PC-3 (cell line): ENCODE measurements at regions not wholly inside any gene's neighbourhood (a gene's known extent, or its start where the extent isn't known, plus 50 kb on each side); places are given as distances from the start of the nearest gene placed in this dataset.
"Not testable (repeated sequence)": the region's sequence is repeated elsewhere in the genome, so short reads cannot be mapped to it uniquely, and the experiment has no call there.

Experiments used
- EZH2 ChIP-seq: fragments of 300-600 bp; sonication (generic); IDR thresholded peaks from one replicate; pipeline ENCODE4 v1.6.1; 2017; ENCODE audit warnings: antibody characterized with exemption, mild to moderate bottlenecking, low read length; ENCODE audit not compliant: unreplicated experiment
- TF ChIP-seq, protein P1 (sequence below): fragments of 300-600 bp; sonication (generic); conservative IDR thresholded peaks from 2 replicates; pipeline ENCODE4 v1.5.1; 2017; ENCODE audit warnings: antibody characterized with exemption, low read depth, mild to moderate bottlenecking, low read length

DNA sequence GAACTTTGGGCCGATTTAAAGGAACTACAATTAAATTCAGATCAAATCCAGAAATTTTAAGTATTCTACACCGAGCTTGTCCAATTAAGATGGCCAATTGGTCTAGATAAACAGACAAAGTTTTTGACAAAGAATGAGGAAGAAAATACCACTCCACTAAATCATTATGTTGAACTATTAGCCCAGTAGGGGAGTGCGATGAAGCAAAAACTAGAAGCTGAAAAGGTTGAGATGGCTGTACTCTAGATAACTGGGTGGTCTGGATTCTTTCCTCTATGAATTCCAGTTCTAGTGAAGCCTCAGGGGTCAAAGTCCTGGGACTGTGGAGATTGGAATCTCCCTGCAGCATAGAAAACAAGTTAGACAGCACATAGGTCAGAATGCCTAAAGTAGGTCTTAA is 418.9 kb upstream of the IMPG1 start:
- TF ChIP-seq, protein P1, sequence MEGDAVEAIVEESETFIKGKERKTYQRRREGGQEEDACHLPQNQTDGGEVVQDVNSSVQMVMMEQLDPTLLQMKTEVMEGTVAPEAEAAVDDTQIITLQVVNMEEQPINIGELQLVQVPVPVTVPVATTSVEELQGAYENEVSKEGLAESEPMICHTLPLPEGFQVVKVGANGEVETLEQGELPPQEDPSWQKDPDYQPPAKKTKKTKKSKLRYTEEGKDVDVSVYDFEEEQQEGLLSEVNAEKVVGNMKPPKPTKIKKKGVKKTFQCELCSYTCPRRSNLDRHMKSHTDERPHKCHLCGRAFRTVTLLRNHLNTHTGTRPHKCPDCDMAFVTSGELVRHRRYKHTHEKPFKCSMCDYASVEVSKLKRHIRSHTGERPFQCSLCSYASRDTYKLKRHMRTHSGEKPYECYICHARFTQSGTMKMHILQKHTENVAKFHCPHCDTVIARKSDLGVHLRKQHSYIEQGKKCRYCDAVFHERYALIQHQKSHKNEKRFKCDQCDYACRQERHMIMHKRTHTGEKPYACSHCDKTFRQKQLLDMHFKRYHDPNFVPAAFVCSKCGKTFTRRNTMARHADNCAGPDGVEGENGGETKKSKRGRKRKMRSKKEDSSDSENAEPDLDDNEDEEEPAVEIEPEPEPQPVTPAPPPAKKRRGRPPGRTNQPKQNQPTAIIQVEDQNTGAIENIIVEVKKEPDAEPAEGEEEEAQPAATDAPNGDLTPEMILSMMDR: not testable (repeated sequence)
- TF ChIP-seq EZH2: not testable (repeated sequence)
